GM19351 (cell line): ENCODE measurements at regions not wholly inside any gene's neighbourhood (a gene's known extent, or its start where the extent isn't known, plus 50 kb on each side); places are given as distances from the start of the nearest gene placed in this dataset.

Experiments used
- ATAC-seq: cut with Tn5 transposase; IDR thresholded peaks from one replicate; pipeline ENCODE4 v1.9.1; 2021; ENCODE audit warnings: mild to moderate bottlenecking, moderate library complexity; ENCODE audit not compliant: unreplicated experiment

DNA sequence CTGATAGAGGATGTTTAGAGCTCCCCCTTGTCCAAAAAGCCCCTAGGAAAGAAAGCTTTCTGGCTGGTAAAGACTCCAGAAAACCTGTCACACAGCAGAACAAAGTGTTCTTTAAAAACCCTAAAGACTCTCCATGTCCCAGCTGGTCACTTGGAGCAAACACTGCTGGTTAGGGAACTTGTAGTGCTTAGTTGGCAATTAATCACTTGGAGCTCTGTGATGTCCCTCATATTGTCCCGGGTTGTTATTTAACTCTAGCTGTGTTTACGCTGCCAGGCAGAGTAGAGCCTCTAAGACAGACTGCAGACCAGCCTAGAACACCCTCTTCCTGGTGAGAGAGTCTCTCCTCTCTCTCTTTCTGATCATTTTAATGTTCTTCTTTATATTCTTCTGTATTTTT lies 267.3 kb downstream of the BCOR start:
- no peak for ATAC-seq

- no peak for ATAC-seq
Measured at GRCh38 chrX:39832211-39832610, 265.5 kb downstream of the BCOR start.

GRCh38 chrX:39834600-39834999 lies 263.2 kb downstream of the BCOR start:
- ATAC-seq = peak; percentile 43

DNA sequence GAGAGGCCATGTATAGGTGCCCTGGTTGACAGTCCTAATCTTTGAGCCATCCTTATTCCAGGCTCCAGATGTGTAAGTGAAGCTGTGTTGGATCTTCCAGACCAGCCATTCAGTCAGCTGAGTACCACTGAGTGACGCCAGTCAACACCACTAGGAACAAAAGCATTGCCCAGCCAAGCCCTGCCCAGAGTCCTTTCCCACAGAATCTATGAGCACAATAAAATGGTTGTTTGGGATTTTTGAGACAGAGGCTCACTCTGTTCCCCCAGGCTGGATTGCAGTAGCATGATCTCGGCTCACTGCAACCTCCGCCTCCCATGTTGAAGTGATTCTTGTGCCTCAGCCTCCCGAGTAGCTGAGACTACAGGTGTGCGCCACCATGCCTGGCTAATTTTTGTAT lies 262.5 kb downstream of the BCOR start:
- ATAC-seq = no peak

GRCh38 chrX:39835776-39836175 lies 262.0 kb downstream of the BCOR start:
- no peak for ATAC-seq

DNA sequence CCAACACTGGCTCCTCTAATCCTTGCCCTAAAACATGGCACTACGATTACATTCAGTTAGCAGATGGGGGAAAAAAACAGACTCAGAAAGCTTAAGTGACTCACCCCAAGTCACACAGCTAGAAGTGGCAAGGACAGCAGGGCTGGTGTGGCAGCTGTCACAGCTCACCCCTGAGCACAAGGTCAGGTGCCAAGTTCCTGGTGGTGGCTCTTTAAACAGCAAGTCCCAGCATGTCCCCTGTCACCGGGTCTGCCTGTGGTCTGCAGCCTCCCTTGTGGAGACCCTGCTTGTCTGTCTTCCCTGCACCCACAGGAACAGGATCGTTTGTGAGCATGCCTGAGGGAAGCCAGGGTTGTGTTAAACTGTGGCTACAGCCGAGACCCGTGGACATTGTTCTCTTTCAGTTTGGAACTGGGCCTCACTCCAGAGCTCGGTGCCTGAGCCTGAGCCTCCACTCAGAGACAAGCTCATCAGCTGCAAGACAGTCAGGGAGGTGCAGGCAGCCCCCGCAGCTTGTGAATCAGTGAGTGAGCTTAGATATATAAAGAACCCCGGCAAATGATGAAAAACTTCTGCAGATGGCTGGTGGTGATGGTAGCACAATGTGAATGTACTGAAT lies 260.8 kb downstream of the BCOR start:
- ATAC-seq = no peak

DNA sequence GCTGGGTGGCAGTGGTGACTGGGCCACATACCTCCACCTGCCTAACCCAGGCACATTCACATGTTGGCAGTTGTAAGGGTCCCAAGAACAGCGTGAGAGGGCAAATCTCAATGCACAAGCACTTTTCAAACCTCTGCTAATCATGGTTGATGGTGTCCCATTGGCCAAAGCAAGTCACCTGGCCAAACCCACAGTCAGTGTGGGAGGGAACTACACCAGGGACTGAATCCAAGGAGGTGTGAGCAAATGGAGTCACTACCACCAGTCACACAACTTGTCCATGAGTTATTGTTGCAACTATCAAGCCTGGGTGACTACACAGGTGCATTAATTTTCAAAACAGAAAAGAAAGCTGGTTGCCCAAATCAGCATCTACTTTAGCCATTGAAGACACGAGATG lies 260.1 kb downstream of the BCOR start:
- no peak for ATAC-seq

- ATAC-seq = no peak
Measured at GRCh38 chrX:39839371-39839770, 258.4 kb downstream of the BCOR start.

DNA sequence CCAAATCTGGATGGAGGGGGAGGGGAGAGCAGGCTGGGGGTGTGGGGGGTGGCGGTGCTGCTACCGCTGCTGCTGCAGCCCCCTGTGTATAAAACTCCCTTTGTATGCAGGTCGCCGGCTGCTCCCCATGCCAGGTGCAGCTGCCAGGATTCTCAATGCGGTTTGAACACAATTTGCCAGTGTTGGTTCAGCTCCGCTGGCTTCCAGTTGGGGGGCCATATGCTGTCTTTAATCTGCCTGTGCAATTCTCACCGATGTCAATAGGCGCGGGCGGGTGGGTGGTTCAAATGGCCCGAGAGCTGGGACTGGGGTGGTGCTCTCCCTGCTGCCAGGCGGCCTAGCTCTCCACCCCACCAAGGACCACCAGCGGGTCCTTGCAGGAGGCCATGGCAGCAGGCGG lies 257.6 kb downstream of the BCOR start:
- ATAC-seq = no peak

DNA sequence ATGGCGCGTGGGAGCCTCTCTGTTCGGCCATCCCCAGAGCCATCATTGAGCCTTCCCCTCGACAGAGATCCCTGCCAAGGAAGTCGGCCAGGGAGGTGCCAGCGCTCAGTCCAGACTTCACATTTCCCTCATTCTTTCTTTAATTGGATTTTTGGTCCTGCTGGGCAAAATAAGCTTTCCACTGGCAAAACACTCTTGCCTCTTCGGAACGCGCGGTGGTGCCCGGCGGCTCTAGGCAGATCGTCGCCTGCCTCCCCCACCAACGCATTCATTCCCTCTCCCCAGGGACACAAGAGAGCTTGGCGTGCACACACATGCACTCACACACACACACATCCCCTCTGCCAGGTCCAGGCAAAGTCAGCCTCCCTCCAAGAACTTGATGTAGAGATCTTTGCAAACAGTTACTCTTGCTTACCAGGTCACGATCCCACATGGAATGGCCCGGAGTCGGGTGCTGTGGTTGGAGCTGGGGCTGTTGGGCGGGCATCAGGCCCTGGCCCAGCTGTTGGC lies 257.1 kb downstream of the BCOR start:
- ATAC-seq = no peak

- no peak for ATAC-seq
Measured at GRCh38 chrX:39841604-39842003, 256.2 kb downstream of the BCOR start.

- ATAC-seq = no peak
Measured at GRCh38 chrX:39842281-39842973, 255.3 kb downstream of the BCOR start.

- no peak for ATAC-seq
Measured at GRCh38 chrX:39843318-39843717, 254.4 kb downstream of the BCOR start.

GRCh38 chrX:39845233-39845632 lies 252.5 kb downstream of the BCOR start:
- ATAC-seq = no peak

DNA sequence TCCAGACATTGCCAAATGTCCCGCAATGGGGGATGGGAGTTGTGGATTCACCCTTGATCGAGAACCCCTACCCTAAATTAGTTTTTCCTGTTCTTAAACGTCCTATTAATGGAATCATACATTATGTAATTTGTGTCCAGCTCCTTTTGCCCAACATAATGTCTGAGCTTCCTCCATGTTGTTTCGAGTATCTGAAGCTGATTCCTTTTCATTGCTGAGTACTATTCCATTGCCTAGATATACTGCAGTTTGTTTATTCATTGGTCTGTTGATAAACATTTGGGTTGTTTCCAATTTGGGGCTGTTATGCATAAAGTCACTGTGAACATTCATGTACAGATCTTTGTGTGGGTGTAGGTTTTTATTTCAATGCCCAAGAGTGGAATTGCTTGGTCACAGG lies 251.3 kb downstream of the BCOR start:
- no peak for ATAC-seq

DNA sequence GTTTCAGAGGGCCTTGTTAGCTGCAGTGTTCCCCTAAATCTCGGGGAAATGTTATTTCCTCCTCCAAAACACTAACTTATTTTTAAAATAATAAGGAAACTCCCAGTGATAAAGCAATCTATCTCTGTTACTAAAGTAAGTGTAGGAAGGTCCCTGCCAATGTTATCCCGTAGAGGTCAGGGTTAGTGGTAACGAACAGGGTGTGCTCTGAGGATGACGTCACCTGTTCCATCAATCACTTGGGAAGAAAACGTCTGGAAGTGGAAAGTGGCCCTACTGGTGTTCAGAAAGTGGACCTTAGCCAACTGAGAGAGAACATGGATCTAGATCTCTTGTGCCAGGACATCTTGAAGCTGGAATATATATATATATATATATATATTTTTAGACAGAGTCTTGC lies 249.5 kb downstream of the BCOR start:
- no peak for ATAC-seq

DNA sequence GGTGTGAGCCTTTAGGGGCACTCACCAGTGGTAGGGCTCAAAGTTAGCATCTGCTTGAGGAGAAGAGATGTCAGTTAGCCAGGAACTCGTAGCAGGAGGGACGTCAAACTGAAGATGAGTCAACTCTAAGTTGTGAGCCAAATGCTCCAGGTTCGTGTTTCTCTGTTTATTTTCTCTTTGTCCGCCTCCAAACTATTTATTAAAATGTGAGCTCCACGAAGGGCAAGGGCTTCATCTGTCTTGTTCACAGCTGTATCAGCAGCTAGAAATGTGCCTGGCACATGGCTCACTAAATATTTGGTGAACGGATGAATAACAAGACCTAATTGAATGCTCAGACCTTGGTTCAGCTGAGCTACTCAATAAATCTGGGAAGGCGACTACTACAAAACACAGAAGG lies 248.9 kb downstream of the BCOR start:
- ATAC-seq = no peak

DNA sequence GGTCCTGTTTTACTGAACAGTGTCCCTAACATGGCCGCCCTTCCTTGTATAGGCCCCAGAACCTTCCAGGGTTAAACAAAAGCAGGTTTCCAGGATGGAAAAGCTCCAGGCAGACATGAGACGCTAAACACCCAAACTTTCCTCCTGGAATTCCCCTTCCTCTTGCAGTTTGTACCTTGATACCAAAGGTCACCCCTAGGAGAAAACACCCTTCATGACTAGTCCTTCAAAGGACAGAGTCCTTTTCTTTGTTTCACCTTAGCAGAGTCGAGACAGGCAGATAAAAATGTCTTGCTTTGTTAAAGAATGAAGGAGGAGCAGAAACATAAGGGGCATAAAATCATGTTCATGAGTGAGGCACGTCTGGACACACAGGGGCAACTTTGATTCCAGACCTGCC lies 247.5 kb downstream of the BCOR start:
- no peak for ATAC-seq

DNA sequence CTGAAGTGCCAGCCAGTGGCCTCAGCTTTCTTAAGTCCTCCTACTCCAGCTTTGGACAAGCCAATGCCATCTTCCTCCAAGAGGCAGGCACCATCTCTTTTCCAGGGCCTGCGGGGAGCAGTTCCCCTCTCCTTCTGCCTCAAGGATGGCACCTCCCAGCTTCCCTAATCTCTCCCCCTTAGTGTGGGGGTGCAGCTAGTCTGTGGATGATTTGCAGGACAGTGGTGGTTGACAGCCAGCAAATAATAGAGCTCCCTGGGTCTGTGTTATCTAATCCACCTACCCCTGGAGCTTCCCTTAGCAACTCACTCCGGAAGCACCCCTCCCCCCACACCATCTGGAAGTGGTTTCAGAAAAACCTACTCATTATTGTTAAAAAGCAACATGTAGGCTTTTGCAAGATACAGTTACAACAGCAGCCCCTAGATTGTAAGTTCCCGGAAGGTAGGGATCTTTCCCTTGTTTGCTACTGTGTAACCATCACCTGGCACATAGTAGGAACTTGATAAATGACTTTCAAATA lies 247.1 kb downstream of the BCOR start:
- no peak for ATAC-seq

DNA sequence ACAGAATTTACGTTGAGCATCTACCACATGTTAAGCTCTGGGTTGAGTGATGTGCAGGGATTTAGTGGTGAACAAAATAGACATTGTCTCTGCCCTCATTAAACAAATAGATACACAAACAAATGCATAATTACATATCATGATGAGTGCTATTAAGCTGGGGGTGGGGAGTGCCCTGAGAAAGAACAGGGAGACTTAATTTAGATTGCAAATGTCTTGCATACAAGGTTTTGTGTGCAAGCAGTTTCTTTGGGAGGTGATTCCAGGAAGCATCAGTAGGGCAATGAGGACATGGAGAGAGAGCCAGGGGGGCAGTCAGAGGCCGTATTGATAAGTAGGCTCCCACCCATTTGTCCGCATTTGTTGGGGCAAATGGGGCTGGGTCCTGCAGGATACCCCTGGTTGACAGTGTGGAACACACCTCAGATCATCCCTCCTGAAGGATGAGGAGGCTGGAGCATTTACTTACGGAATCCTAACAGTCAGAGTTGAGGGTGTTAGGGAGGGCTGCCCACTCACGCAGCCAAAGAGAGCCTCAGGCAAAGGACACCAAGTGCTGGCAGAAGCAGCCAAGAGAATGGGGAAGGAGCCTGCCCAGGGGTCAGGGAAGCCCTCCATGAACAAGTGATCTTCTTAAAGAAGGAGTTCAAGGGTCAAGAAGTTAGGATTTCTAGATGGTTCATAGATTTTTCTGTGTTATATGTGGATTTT lies 245.9 kb downstream of the BCOR start:
- no peak for ATAC-seq

DNA sequence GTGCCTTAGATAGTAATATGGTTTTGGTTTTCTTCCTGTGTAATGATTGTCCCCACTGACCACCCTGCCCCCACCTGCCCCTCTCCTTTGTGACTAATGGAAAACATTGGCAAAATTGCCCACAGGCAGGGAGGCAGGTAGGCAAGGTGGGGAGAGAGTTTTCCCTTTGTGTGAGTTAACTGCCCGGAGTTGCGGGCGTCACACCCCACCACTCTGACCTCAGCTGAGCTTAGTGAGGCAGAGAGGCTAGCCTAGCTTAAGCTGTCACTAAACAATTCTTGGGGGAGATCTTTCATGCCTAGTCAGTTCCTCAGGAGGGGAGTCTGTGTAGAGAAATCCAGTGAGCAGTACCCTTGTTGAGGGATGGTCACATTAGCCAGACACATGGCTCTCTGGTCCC lies 245.3 kb downstream of the BCOR start:
- no peak for ATAC-seq
